Nephron (organoid): ENCODE measurements at regions not wholly inside any gene's neighbourhood (a gene's known extent, or its start where the extent isn't known, plus 50 kb on each side); places are given as distances from the start of the nearest gene placed in this dataset.

Experiments used
- H3K27ac Mint-ChIP-seq, 3 experiments: 2 replicates each; pipeline ENCODE4 v1.8.0; 2020; ENCODE audit warnings: mixed read lengths in 3 of 3, mild to moderate bottlenecking in 2 of 3, moderate library complexity in 1 of 3
- H3K27me3 Mint-ChIP-seq: 2 replicates; pipeline ENCODE4 v1.8.0; 2021; ENCODE audit warnings: low read depth, mild to moderate bottlenecking, moderate library complexity, mixed read lengths
- H3K36me3 Mint-ChIP-seq: 2 replicates; pipeline ENCODE4 v1.8.0; 2020; ENCODE audit warnings: low read depth, mixed read lengths
- H3K4me1 Mint-ChIP-seq: 2 replicates; pipeline ENCODE4 v1.8.0; 2020; ENCODE audit warnings: mixed read lengths
- H3K4me3 Mint-ChIP-seq, 3 experiments: 2 replicates each; pipeline ENCODE4 v1.8.0; 2020; ENCODE audit warnings: mild to moderate bottlenecking in 3 of 3, mixed read lengths in 3 of 3, moderate library complexity in 2 of 3
- H3K9me3 Mint-ChIP-seq: 2 replicates; pipeline ENCODE4 v1.8.0; 2020; ENCODE audit warnings: mixed read lengths
- CTCF ChIP-seq, 3 experiments: fragments of 200-600 bp; sonication (generic); IDR thresholded peaks; one replicate each; pipeline ENCODE4 v1.5.0; 2021; ENCODE audit warnings: antibody characterized with exemption in 3 of 3; ENCODE audit not compliant: unreplicated experiment in 3 of 3

GRCh38 chr2:81462420-81462819 lies 1157.9 kb upstream of the LRRTM1 start:
- Mint-ChIP-seq H3K27ac (no peak overlapping the region), H3K4me1 (no peaks in the 10 kb centered on the region)

GRCh38 chr2:81445176-81445575 lies 1140.6 kb upstream of the LRRTM1 start:
- Mint-ChIP-seq H3K4me3 (no peak overlapping the region), H3K9me3 (no peaks in the 10 kb centered on the region), H3K27me3 (no peaks in the 10 kb centered on the region), H3K27ac (no peak overlapping the region), H3K4me1 (no peaks in the 10 kb centered on the region), H3K36me3 (no peaks in the 10 kb centered on the region)
- no peak for TF ChIP-seq CTCF (IDR thresholded peaks at IDR 0.05; ENCODE audit: unreplicated experiment in 3 of 3)

More at GRCh38 chr2:81462420-81462819, 1157.9 kb upstream of the LRRTM1 start:
- Mint-ChIP-seq H3K36me3 (no peaks in the 10 kb centered on the region), H3K9me3 (no peaks in the 10 kb centered on the region), H3K27me3 (no peaks in the 10 kb centered on the region), H3K4me3 (no peak overlapping the region)
- no peak for TF ChIP-seq CTCF (IDR thresholded peaks at IDR 0.05; ENCODE audit: unreplicated experiment in 3 of 3)

GRCh38 chr2:81437456-81438000 lies 1133.0 kb upstream of the LRRTM1 start:
- no peak overlapping the region for H3K4me3 Mint-ChIP-seq
- H3K36me3 Mint-ChIP-seq = no peaks in the 10 kb centered on the region
- no peaks in the 10 kb centered on the region for H3K4me1 Mint-ChIP-seq
- H3K27me3 Mint-ChIP-seq = no peaks in the 10 kb centered on the region
- H3K27ac Mint-ChIP-seq = no peak overlapping the region
- H3K9me3 Mint-ChIP-seq = no peaks in the 10 kb centered on the region
- TF ChIP-seq CTCF (IDR thresholded peaks at IDR 0.05; ENCODE audit: unreplicated experiment in 3 of 3) = no peak

- H3K9me3 Mint-ChIP-seq = no peaks in the 10 kb centered on the region
- no peak overlapping the region for H3K4me3 Mint-ChIP-seq
- no peaks in the 10 kb centered on the region for H3K4me1 Mint-ChIP-seq
- no peaks in the 10 kb centered on the region for H3K27me3 Mint-ChIP-seq
- H3K36me3 Mint-ChIP-seq = no peaks in the 10 kb centered on the region
- no peak for TF ChIP-seq CTCF (IDR thresholded peaks at IDR 0.05; ENCODE audit: unreplicated experiment in 3 of 3)
- no peak overlapping the region for H3K27ac Mint-ChIP-seq
Observed at GRCh38 chr2:81436256-81436655, 1131.7 kb upstream of the LRRTM1 start.

- H3K4me3 Mint-ChIP-seq = no peak overlapping the region
- no peak overlapping the region for H3K27ac Mint-ChIP-seq
- H3K36me3 Mint-ChIP-seq = no peaks in the 10 kb centered on the region
- H3K9me3 Mint-ChIP-seq = no peaks in the 10 kb centered on the region
- H3K27me3 Mint-ChIP-seq = no peaks in the 10 kb centered on the region
- no peaks in the 10 kb centered on the region for H3K4me1 Mint-ChIP-seq
- no peak for TF ChIP-seq CTCF (IDR thresholded peaks at IDR 0.05; ENCODE audit: unreplicated experiment in 3 of 3)
Observed at GRCh38 chr2:81412681-81413080, 1108.1 kb upstream of the LRRTM1 start.

GRCh38 chr2:81403508-81403907 lies 1099.0 kb upstream of the LRRTM1 start:
- Mint-ChIP-seq H3K4me3 (no peak overlapping the region), H3K27me3 (peaks cover 3% of the 10 kb centered on the region), H3K9me3 (no peaks in the 10 kb centered on the region), H3K27ac (no peak overlapping the region), H3K4me1 (no peaks in the 10 kb centered on the region), H3K36me3 (no peaks in the 10 kb centered on the region)
- no peak for TF ChIP-seq CTCF (IDR thresholded peaks at IDR 0.05; ENCODE audit: unreplicated experiment in 3 of 3)
